IPS-20b (cell line): ENCODE measurements at regions not wholly inside any gene's neighbourhood (a gene's known extent, or its start where the extent isn't known, plus 50 kb on each side); places are given as distances from the start of the nearest gene placed in this dataset.
"Not testable (repeated sequence)": the region's sequence is repeated elsewhere in the genome, so short reads cannot be mapped to it uniquely, and the experiment has no call there.

Experiments used
- H3K27ac ChIP-seq: one replicate; pipeline ENCODE4 v1.5.1; 2013; ENCODE audit warnings: low read length
- H3K27me3 ChIP-seq: 2 replicates; pipeline ENCODE4 v1.6.1; 2013; ENCODE audit warnings: mild to moderate bottlenecking, low read length, inconsistent platforms; ENCODE audit not compliant: insufficient read depth
- H3K36me3 ChIP-seq: 2 replicates; pipeline ENCODE4 v1.6.1; 2013; ENCODE audit warnings: low read depth, mild to moderate bottlenecking, inconsistent platforms, low read length, moderate library complexity; ENCODE audit not compliant: insufficient read depth
- H3K4me1 ChIP-seq: 2 replicates; pipeline ENCODE4 v1.6.1; 2013; ENCODE audit warnings: mild to moderate bottlenecking, control low read depth, inconsistent platforms, low read length, moderate library complexity; ENCODE audit not compliant: insufficient read depth
- H3K4me3 ChIP-seq: 2 replicates; pipeline ENCODE4 v1.5.1; 2013; ENCODE audit warnings: mild to moderate bottlenecking, low read length, inconsistent platforms
- H3K9ac ChIP-seq: 2 replicates; pipeline ENCODE4 v1.6.1; 2013; ENCODE audit warnings: low read depth, mild to moderate bottlenecking, inconsistent platforms, low read length, moderate library complexity
- H3K9me3 ChIP-seq: 2 replicates; pipeline ENCODE4 v1.6.1; 2013; ENCODE audit warnings: mild to moderate bottlenecking, low read depth, low read length, inconsistent platforms; ENCODE audit not compliant: insufficient read depth

DNA sequence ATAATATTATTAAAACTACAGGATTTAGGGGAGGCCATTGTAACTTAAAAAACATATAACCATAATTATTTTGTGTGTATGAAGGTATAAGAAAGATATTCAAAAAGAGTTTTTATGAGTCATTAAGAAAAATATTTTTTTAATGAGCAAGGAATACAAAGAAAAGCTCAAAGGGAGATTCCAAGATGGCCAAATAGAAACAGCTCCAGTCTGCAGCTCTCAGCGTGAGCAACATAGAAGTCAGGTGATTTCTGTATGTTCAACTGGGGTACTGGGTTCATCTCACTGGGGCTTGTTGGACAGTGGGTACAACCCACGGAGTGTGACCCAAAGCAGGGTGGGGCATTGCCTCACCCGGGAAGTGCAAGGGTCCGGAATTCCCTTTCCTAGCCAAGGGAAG, 336.1 kb downstream of the TBL1XR1 start:
- no peak overlapping the region for H3K9ac ChIP-seq
- H3K27me3 ChIP-seq = no peaks in the 10 kb centered on the region
- H3K9me3 ChIP-seq = peaks cover 6% of the 10 kb centered on the region; the same call in 1 of the 2 replicates
- H3K27ac ChIP-seq = no peak overlapping the region
- no peaks in the 10 kb centered on the region for H3K36me3 ChIP-seq
- H3K4me1 ChIP-seq = no peaks in the 10 kb centered on the region
- H3K4me3 ChIP-seq = no peak overlapping the region

- peaks cover 6% of the 10 kb centered on the region; the same call in 1 of the 2 replicates for H3K9me3 ChIP-seq
- H3K27me3 ChIP-seq = no peaks in the 10 kb centered on the region
- H3K4me3 ChIP-seq = no peak overlapping the region
- no peaks in the 10 kb centered on the region for H3K4me1 ChIP-seq
- no peaks in the 10 kb centered on the region for H3K36me3 ChIP-seq
- no peak overlapping the region for H3K27ac ChIP-seq
- H3K9ac ChIP-seq = no peak overlapping the region
Measured at GRCh38 chr3:176856721-176857120, 340.6 kb downstream of the TBL1XR1 start.

DNA sequence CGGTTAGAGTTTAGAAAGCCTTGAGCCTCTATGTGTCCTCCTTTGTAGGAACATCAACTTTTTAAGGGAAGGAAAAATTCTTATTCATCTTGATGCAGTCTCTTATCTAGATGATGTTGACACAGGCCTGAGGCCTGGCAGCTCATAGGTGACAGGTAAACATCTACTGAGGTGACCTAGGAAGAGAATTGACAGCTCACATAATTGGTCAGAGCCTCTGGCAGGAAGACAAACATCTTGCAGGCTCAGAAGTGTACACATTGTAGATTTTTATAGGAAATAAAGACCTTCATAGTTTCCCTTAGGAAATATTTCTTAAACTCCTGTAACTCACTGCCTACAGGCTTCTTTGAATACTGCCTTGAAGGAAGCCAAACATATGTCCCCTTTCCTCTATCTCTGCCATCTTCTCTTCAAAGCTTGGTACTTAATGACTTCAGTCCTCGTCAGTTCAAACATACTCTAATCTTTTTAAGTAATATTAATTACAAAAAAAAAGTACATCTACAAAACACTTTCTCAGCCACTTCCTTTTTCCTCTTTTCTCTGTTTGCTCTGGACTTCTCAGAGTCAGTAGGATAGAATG, 341.3 kb downstream of the TBL1XR1 start:
- peaks cover under 1% of the 10 kb centered on the region; the same call in 1 of the 2 replicates for H3K9me3 ChIP-seq

GRCh38 chr3:176855213-176855612, 342.1 kb downstream of the TBL1XR1 start:
- H3K4me3 ChIP-seq = no peak overlapping the region
- H3K9me3 ChIP-seq = no peaks in the 10 kb centered on the region
- no peak overlapping the region for H3K9ac ChIP-seq
- no peaks in the 10 kb centered on the region for H3K36me3 ChIP-seq
- no peaks in the 10 kb centered on the region for H3K4me1 ChIP-seq
- no peaks in the 10 kb centered on the region for H3K27me3 ChIP-seq
- H3K27ac ChIP-seq = no peak overlapping the region

More for the DNA sequence above, 341.3 kb downstream of the TBL1XR1 start:
- no peaks in the 10 kb centered on the region for H3K36me3 ChIP-seq
- H3K4me1 ChIP-seq = no peaks in the 10 kb centered on the region
- no peak overlapping the region for H3K9ac ChIP-seq
- H3K27me3 ChIP-seq = no peaks in the 10 kb centered on the region
- H3K4me3 ChIP-seq = no peak overlapping the region
- H3K27ac ChIP-seq = no peak overlapping the region

DNA sequence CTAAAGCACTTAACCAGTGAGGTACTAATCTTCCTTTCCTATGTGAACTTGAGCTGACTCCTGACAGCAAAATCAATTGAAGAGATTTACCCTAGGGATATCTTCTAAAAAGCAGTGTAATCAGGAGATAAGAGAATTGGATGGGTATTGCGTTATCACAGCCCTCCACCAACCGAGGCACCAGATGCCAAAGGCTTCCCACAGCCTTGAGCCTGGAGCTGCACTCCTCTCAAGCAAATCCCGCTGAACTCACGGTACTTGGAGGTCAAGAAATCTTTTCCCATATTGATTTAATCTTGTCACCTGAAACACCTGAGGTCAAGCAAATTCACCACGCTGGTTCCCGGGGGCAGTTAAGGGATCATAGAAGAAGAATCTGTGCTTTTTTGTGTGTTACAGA, 346.8 kb downstream of the TBL1XR1 start:
- H3K27me3 ChIP-seq = no peaks in the 10 kb centered on the region
- no peak overlapping the region for H3K9ac ChIP-seq
- H3K4me3 ChIP-seq = no peak overlapping the region
- no peaks in the 10 kb centered on the region for H3K9me3 ChIP-seq
- no peaks in the 10 kb centered on the region for H3K36me3 ChIP-seq
- H3K27ac ChIP-seq = no peak overlapping the region
- H3K4me1 ChIP-seq = no peaks in the 10 kb centered on the region

- Histone ChIP-seq H3K9me3 (no peaks in the 10 kb centered on the region), H3K9ac (no peak overlapping the region), H3K27me3 (no peaks in the 10 kb centered on the region), H3K4me1 (no peaks in the 10 kb centered on the region), H3K27ac (no peak overlapping the region), H3K4me3 (no peak overlapping the region), H3K36me3 (no peaks in the 10 kb centered on the region)
Measured at GRCh38 chr3:176848431-176849214, 348.7 kb downstream of the TBL1XR1 start.

DNA sequence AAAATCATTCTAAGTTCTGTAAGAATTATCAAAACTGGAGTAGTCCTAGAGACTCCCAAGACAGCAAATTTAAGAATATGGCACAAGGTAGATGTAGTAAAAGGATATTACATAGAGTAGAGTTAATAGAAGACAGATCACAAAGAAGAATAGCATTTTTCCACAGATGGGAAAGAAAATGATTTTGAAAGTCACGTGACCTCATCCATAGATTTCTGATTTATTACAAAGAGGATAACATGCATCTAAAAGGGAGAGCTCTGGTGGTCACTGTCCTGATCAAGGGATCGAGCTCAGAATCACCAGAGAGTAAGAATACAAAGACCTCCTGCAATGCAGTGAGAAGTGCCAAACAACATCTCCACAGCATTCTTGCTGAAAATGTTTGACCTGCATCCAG, 354.4 kb downstream of the TBL1XR1 start:
- Histone ChIP-seq H3K27ac (no peak overlapping the region), H3K4me3 (no peak overlapping the region), H3K9ac (no peak overlapping the region), H3K4me1 (no peaks in the 10 kb centered on the region), H3K9me3 (no peaks in the 10 kb centered on the region), H3K27me3 (no peaks in the 10 kb centered on the region), H3K36me3 (no peaks in the 10 kb centered on the region)

GRCh38 chr3:176840641-176841286, 356.5 kb downstream of the TBL1XR1 start:
- Histone ChIP-seq H3K27ac (no peak overlapping the region), H3K4me3 (no peak overlapping the region), H3K27me3 (no peaks in the 10 kb centered on the region)

DNA sequence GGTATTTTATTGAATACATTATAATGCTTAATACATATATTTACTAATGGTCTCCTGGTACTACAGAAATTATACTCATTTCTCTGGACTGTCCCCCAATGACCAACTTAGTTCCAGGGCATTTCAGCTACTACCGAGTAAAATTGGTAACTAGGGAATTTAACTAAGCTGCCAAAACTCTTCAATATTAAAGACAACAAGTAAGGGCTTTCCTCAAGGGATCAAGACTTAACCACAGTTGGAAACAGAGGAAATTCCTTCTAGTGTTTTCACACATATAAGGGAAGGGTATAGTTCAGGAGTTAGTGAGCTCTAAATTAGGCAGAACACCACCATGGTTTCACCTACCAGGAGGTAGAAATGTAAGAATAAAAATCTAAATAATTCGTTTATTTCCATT, 357.4 kb downstream of the TBL1XR1 start:
- Histone ChIP-seq H3K36me3 (no peaks in the 10 kb centered on the region), H3K4me1 (no peaks in the 10 kb centered on the region), H3K4me3 (no peak overlapping the region), H3K9ac (no peak overlapping the region), H3K27ac (no peak overlapping the region), H3K9me3 (no peaks in the 10 kb centered on the region), H3K27me3 (no peaks in the 10 kb centered on the region)

More at GRCh38 chr3:176840641-176841286, 356.5 kb downstream of the TBL1XR1 start:
- Histone ChIP-seq H3K36me3 (no peaks in the 10 kb centered on the region), H3K9ac (no peak overlapping the region), H3K9me3 (no peaks in the 10 kb centered on the region), H3K4me1 (no peaks in the 10 kb centered on the region)

DNA sequence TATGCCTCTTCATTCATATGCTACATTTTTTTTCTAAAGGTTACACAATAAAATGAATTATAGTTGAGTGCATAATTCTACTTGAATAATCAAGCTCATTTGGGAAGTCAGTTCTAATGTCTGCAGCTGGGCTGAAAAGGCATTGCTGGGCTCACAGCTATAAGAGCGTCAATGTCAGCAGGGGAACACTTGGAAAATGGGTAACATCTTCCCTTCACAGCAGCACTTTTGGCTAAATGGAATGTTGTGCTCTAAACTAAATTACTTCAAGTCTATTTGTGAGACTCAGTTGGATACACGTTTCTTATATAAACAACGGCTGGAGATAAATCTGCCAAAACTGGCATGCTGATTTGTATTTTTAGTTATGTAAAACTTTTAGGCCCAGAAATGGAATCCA, 357.8 kb downstream of the TBL1XR1 start:
- H3K9ac ChIP-seq = no peak overlapping the region
- H3K4me3 ChIP-seq = no peak overlapping the region
- H3K9me3 ChIP-seq = no peaks in the 10 kb centered on the region
- no peaks in the 10 kb centered on the region for H3K36me3 ChIP-seq
- no peak overlapping the region for H3K27ac ChIP-seq
- H3K4me1 ChIP-seq = no peaks in the 10 kb centered on the region
- no peaks in the 10 kb centered on the region for H3K27me3 ChIP-seq

DNA sequence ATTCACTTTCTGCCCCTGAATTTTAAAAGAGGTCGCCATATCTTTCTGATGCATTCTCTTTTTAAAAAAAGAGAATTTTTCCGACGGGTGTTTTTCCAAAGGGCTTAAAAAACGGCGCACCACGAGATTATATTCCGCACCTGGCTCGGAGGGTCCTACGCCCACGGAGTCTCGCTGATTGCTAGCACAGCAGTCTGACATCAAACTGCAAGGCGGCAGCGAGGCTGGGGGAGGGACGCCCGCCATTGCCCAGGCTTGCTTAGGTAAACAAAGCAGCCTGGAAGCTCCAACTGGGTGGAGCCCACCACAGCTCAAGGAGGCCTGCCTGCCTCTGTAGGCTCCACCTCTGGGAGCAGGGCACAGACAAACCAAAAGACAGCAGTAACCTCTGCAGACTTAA, 370.0 kb downstream of the TBL1XR1 start:
- not testable (repeated sequence) for H3K27ac ChIP-seq, H3K4me3 ChIP-seq, H3K9ac ChIP-seq, H3K9me3 ChIP-seq, H3K27me3 ChIP-seq, H3K4me1 ChIP-seq, H3K36me3 ChIP-seq

- no peaks in the 10 kb centered on the region for H3K36me3 ChIP-seq
- no peaks in the 10 kb centered on the region for H3K9me3 ChIP-seq
- no peak overlapping the region for H3K9ac ChIP-seq
- H3K4me1 ChIP-seq = no peaks in the 10 kb centered on the region
- no peaks in the 10 kb centered on the region for H3K27me3 ChIP-seq
- H3K4me3 ChIP-seq = no peak overlapping the region
- H3K27ac ChIP-seq = no peak overlapping the region
Measured at GRCh38 chr3:176824811-176825210, 372.5 kb downstream of the TBL1XR1 start.
